GM18499 (cell line): ENCODE measurements at regions not wholly inside any gene's neighbourhood (a gene's known extent, or its start where the extent isn't known, plus 50 kb on each side); places are given as distances from the start of the nearest gene placed in this dataset.
"Not testable (repeated sequence)": the region's sequence is repeated elsewhere in the genome, so short reads cannot be mapped to it uniquely, and the experiment has no call there.

ENCODE experiments used
- ATAC-seq: cut with Tn5 transposase; IDR thresholded peaks from one replicate; pipeline ENCODE4 v1.9.1; 2021; ENCODE audit warnings: moderate number of reproducible peaks; ENCODE audit not compliant: insufficient read depth, unreplicated experiment

GRCh38 chr2:195251214-195251613, 405.8 kb upstream of the SLC39A10 start:
- ATAC-seq: no peak

GRCh38 chr2:195238826-195239225, 418.2 kb upstream of the SLC39A10 start:
- ATAC-seq: no peak

GRCh38 chr2:195238379-195238778, 418.6 kb upstream of the SLC39A10 start:
- ATAC-seq: no peak

GRCh38 chr2:195228547-195228946, 428.5 kb upstream of the SLC39A10 start:
- not testable (repeated sequence) for ATAC-seq

GRCh38 chr2:195214072-195214471, 443.0 kb upstream of the SLC39A10 start:
- ATAC-seq: no peak

- no peak for ATAC-seq
These were observed 444.4 kb upstream of the SLC39A10 start for GRCh38 chr2:195212586-195212985.

GRCh38 chr2:195202163-195202845, 454.7 kb upstream of the SLC39A10 start:
- no peak for ATAC-seq

- no peak for ATAC-seq
These were observed 457.2 kb upstream of the SLC39A10 start for GRCh38 chr2:195199864-195200263.

GRCh38 chr2:195181059-195181705, 475.8 kb upstream of the SLC39A10 start:
- no peak for ATAC-seq

GRCh38 chr2:195168369-195168768, 488.7 kb upstream of the SLC39A10 start:
- no peak for ATAC-seq

- ATAC-seq: no peak
These were observed 492.1 kb upstream of the SLC39A10 start for GRCh38 chr2:195164930-195165329.

- no peak for ATAC-seq
These were observed 494.1 kb upstream of the SLC39A10 start for GRCh38 chr2:195162918-195163317.

- ATAC-seq: no peak
These were observed 494.8 kb upstream of the SLC39A10 start for GRCh38 chr2:195162194-195162593.

GRCh38 chr2:195160963-195161362, 496.1 kb upstream of the SLC39A10 start:
- no peak for ATAC-seq

- ATAC-seq: no peak
These were observed 505.3 kb upstream of the SLC39A10 start for GRCh38 chr2:195151711-195152110.

GRCh38 chr2:195150819-195151218, 506.2 kb upstream of the SLC39A10 start:
- no peak for ATAC-seq

- no peak for ATAC-seq
These were observed 509.0 kb upstream of the SLC39A10 start for GRCh38 chr2:195148004-195148403.

- ATAC-seq: no peak
These were observed 510.1 kb upstream of the SLC39A10 start for GRCh38 chr2:195146761-195147541.

GRCh38 chr2:195138435-195138834, 518.6 kb upstream of the SLC39A10 start:
- ATAC-seq: no peak

GRCh38 chr2:195125889-195126288, 531.1 kb upstream of the SLC39A10 start:
- not testable (repeated sequence) for ATAC-seq

- ATAC-seq: no peak
These were observed 532.5 kb upstream of the SLC39A10 start for GRCh38 chr2:195124391-195125079.
